ENCODE measurements at regions not wholly inside any gene's neighbourhood (a gene's known extent, or its start where the extent isn't known, plus 50 kb on each side); places are given as distances from the start of the nearest gene placed in this dataset.

DNA sequence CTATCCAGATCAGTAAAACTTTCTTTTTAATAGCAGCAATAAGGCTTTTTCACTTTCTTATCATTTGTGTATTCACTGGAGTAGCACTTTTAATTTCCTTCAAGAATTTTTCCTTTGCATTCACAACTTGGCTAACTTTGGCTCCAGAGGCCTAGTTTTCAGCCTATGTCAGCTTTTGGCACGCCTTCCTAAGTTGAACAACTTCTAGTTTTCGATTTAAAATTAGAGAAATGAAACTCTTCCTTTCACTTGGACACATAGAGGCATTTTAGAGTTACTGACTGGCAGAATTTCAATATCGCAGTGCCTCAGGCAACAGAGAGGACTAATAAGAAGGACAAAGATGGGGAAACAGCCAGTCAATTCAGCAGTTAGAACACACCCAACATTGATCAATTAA lies 577.4 kb downstream of the DSC3 start (continued):
- TF ChIP-seq, protein P1, sequence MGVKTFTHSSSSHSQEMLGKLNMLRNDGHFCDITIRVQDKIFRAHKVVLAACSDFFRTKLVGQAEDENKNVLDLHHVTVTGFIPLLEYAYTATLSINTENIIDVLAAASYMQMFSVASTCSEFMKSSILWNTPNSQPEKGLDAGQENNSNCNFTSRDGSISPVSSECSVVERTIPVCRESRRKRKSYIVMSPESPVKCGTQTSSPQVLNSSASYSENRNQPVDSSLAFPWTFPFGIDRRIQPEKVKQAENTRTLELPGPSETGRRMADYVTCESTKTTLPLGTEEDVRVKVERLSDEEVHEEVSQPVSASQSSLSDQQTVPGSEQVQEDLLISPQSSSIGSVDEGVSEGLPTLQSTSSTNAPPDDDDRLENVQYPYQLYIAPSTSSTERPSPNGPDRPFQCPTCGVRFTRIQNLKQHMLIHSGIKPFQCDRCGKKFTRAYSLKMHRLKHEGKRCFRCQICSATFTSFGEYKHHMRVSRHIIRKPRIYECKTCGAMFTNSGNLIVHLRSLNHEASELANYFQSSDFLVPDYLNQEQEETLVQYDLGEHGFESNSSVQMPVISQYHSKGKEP (CRISPR knock-in tag; IDR thresholded peaks at IDR 0.05) = no peak

- no peaks in the 10 kb centered on the region for H3K4me1 ChIP-seq (ENCODE audit: insufficient read depth, low read length)
- H3K4me2 ChIP-seq (ENCODE audit: low read depth, low read length) = no peak overlapping the region
- intact Hi-C loops (cut with micrococcal nuclease; ENCODE audit: unreplicated experiment) = no loop called here
- in situ Hi-C loops (cut with HindIII; ENCODE audit: extremely low pct_ligation_motif_present, low pct_unique_long_range_greater_than_20kb) = no loop called here
- CTCF ChIA-PET (ENCODE audit: low intra/inter-chr PET ratio, low total read pairs) = no interaction called here
- WGBS (ENCODE audit: low lambda C conversion rate) = 2% methylated on average over 1 of the region's 1 CpG
- no peak overlapping the region for H3K27ac ChIP-seq (ENCODE audit: extremely low read length, insufficient read depth, low read length)
- H2AFZ ChIP-seq (ENCODE audit: low read length) = no peak overlapping the region
- H3K9me3 ChIP-seq (ENCODE audit: low read length) = no peaks in the 10 kb centered on the region
- no peaks in the 10 kb centered on the region for H4K20me1 ChIP-seq (ENCODE audit: insufficient read depth, low read length)
- no peak for DNase-seq (ENCODE audit: low spot score)
- no peak overlapping the region for H3K4me3 ChIP-seq (replicated peaks in 1 of 3; ENCODE audit: insufficient read depth in 1 of 3, low read depth in 2 of 3, low read length in 3 of 3)
- no TSS peak for BruUV-seq (replicated peaks)
- no peaks in the 10 kb centered on the region for H3K36me3 ChIP-seq (replicated peaks in 1 of 2; ENCODE audit: control insufficient read depth in 1 of 2, insufficient read depth in 2 of 2, low read length in 2 of 2)
- no peak for TF ChIP-seq ZNF224 (CRISPR knock-in tag; IDR thresholded peaks at IDR 0.05)
- no peak for TF ChIP-seq BCL6 (CRISPR knock-in tag; IDR thresholded peaks at IDR 0.05)
- no peak overlapping the region for H3K9ac ChIP-seq (ENCODE audit: insufficient read depth, low read depth, low read length)
- no peak for ATAC-seq
- no peak for FAIRE-seq
- POLR2A ChIA-PET = no interaction called here
- H3K79me2 ChIP-seq (ENCODE audit: insufficient read depth, low read length) = no peaks in the 10 kb centered on the region
- no peaks in the 10 kb centered on the region for H3K27me3 ChIP-seq (ENCODE audit: control insufficient read depth in 1 of 2, insufficient read depth in 2 of 2, low read length in 2 of 2)
Measured at GRCh38 chr18:30457156-30457555, 585.4 kb downstream of the DSC3 start.

- ChIA-PET POLR2A (no interaction called here), CTCF (ENCODE audit: low intra/inter-chr PET ratio, low total read pairs) (no interaction called here)
- no peaks in the 10 kb centered on the region for H3K36me3 ChIP-seq (replicated peaks in 1 of 2; ENCODE audit: control insufficient read depth in 1 of 2, insufficient read depth in 2 of 2, low read length in 2 of 2)
- WGBS (ENCODE audit: low lambda C conversion rate) = 5% methylated on average over 2 of the region's 2 CpGs
- no peak overlapping the region for H3K4me3 ChIP-seq (replicated peaks in 1 of 3; ENCODE audit: insufficient read depth in 1 of 3, low read depth in 2 of 3, low read length in 3 of 3)
- no peak overlapping the region for H2AFZ ChIP-seq (ENCODE audit: low read length)
- intact Hi-C loops (cut with micrococcal nuclease; ENCODE audit: unreplicated experiment) (no loop called here), in situ Hi-C loops (cut with HindIII; ENCODE audit: extremely low pct_ligation_motif_present, low pct_unique_long_range_greater_than_20kb) (no loop called here)
- no peaks in the 10 kb centered on the region for H3K9me3 ChIP-seq (ENCODE audit: low read length)
- TF ChIP-seq PHF21A (CRISPR knock-in tag; IDR thresholded peaks at IDR 0.05) = no peak
- no peak for TF ChIP-seq SRSF9 (IDR thresholded peaks at IDR 0.05; ENCODE audit: borderline replicate concordance, insufficient read depth, low read depth, low read length, poor library complexity, severe bottlenecking)
- TF ChIP-seq RFX1 (IDR thresholded peaks at IDR 0.05) = no peak
- no peak for TF ChIP-seq ZNF780A (CRISPR knock-in tag; IDR thresholded peaks at IDR 0.05)
- no peak for TF ChIP-seq MBD4 (IDR thresholded peaks at IDR 0.05; ENCODE audit: borderline replicate concordance, low read length)
- ATAC-seq = no peak
- no peaks in the 10 kb centered on the region for H3K4me1 ChIP-seq (ENCODE audit: insufficient read depth, low read length)
- no peak for DNase-seq (ENCODE audit: low spot score)
- BruUV-seq (replicated peaks) = no TSS peak
- FAIRE-seq = no peak
- no peaks in the 10 kb centered on the region for H3K79me2 ChIP-seq (ENCODE audit: insufficient read depth, low read length)
- no peaks in the 10 kb centered on the region for H4K20me1 ChIP-seq (ENCODE audit: insufficient read depth, low read length)
- H3K4me2 ChIP-seq (ENCODE audit: low read depth, low read length) = no peak overlapping the region
- no peaks in the 10 kb centered on the region for H3K27me3 ChIP-seq (ENCODE audit: control insufficient read depth in 1 of 2, insufficient read depth in 2 of 2, low read length in 2 of 2)
- H3K9ac ChIP-seq (ENCODE audit: insufficient read depth, low read depth, low read length) = no peak overlapping the region
- no peak overlapping the region for H3K27ac ChIP-seq (ENCODE audit: extremely low read length, insufficient read depth, low read length)
Measured at GRCh38 chr18:30455741-30456140, 586.8 kb downstream of the DSC3 start.
